ENCODE measurements at regions not wholly inside any gene's neighbourhood (a gene's known extent, or its start where the extent isn't known, plus 50 kb on each side); places are given as distances from the start of the nearest gene placed in this dataset.

GRCh38 chr7:83870515-83870914 lies 221.6 kb upstream of the SEMA3E start:
- Histone ChIP-seq H3K9ac (ENCODE audit: low read depth in 2 of 2, low read length in 2 of 2) (no peak overlapping the region), H3K27ac (no peak overlapping the region), H3K4me3 (no peak overlapping the region), H3K4me1 (no peaks in the 10 kb centered on the region), H3K27me3 (no peaks in the 10 kb centered on the region), H3K36me3 (no peaks in the 10 kb centered on the region), H3K9me3 (no peaks in the 10 kb centered on the region)
- TF ChIP-seq CTCF (IDR thresholded peaks at IDR 0.05): no peak
- DNase-seq: no peak
- intact Hi-C loops (cut with DNase I): no loop called here

- Histone ChIP-seq H3K4me1 (no peaks in the 10 kb centered on the region), H3K9me3 (no peaks in the 10 kb centered on the region), H3K9ac (ENCODE audit: low read depth in 2 of 2, low read length in 2 of 2) (no peak overlapping the region), H3K27me3 (no peaks in the 10 kb centered on the region), H3K36me3 (no peaks in the 10 kb centered on the region), H3K4me3 (no peak overlapping the region), H3K27ac (no peak overlapping the region)
- intact Hi-C loops (cut with DNase I): no loop called here
- DNase-seq: no peak
- no peak for TF ChIP-seq CTCF (IDR thresholded peaks at IDR 0.05)
Measured at GRCh38 chr7:83866582-83866981, 217.6 kb upstream of the SEMA3E start.

GRCh38 chr7:83864551-83864950 lies 215.6 kb upstream of the SEMA3E start:
- Histone ChIP-seq H3K9ac (ENCODE audit: low read depth in 2 of 2, low read length in 2 of 2) (no peak overlapping the region), H3K4me3 (no peak overlapping the region), H3K27me3 (no peaks in the 10 kb centered on the region), H3K27ac (no peak overlapping the region), H3K4me1 (no peaks in the 10 kb centered on the region), H3K36me3 (no peaks in the 10 kb centered on the region), H3K9me3 (no peaks in the 10 kb centered on the region)
- intact Hi-C loops (cut with DNase I): no loop called here
- DNase-seq: no peak
- no peak for TF ChIP-seq CTCF (IDR thresholded peaks at IDR 0.05)

- H3K27me3 ChIP-seq: no peaks in the 10 kb centered on the region
- H3K9me3 ChIP-seq: no peaks in the 10 kb centered on the region
- H3K4me3 ChIP-seq: no peak overlapping the region
- H3K9ac ChIP-seq (ENCODE audit: low read depth in 2 of 2, low read length in 2 of 2): no peak overlapping the region
- no peak overlapping the region for H3K27ac ChIP-seq
- no peaks in the 10 kb centered on the region for H3K36me3 ChIP-seq
- DNase-seq: no peak
- intact Hi-C loops (cut with DNase I): no loop called here
- no peak for TF ChIP-seq CTCF (IDR thresholded peaks at IDR 0.05)
- no peaks in the 10 kb centered on the region for H3K4me1 ChIP-seq
Measured at GRCh38 chr7:83863906-83864305, 215.0 kb upstream of the SEMA3E start.

- DNase-seq: no peak
- no peak overlapping the region for H3K27ac ChIP-seq
- no peaks in the 10 kb centered on the region for H3K9me3 ChIP-seq
- H3K4me1 ChIP-seq: no peaks in the 10 kb centered on the region
- H3K9ac ChIP-seq (ENCODE audit: low read depth in 2 of 2, low read length in 2 of 2): no peak overlapping the region
- no peaks in the 10 kb centered on the region for H3K36me3 ChIP-seq
- H3K27me3 ChIP-seq: no peaks in the 10 kb centered on the region
- TF ChIP-seq CTCF (IDR thresholded peaks at IDR 0.05): no peak
- intact Hi-C loops (cut with DNase I): no loop called here
- H3K4me3 ChIP-seq: no peak overlapping the region
Measured at GRCh38 chr7:83861876-83862275, 212.9 kb upstream of the SEMA3E start.

- H3K27me3 ChIP-seq: no peaks in the 10 kb centered on the region
- H3K9ac ChIP-seq (ENCODE audit: low read depth in 2 of 2, low read length in 2 of 2): no peak overlapping the region
- H3K36me3 ChIP-seq: no peaks in the 10 kb centered on the region
- no peaks in the 10 kb centered on the region for H3K9me3 ChIP-seq
- H3K4me3 ChIP-seq: no peak overlapping the region
- no peaks in the 10 kb centered on the region for H3K4me1 ChIP-seq
- TF ChIP-seq CTCF (IDR thresholded peaks at IDR 0.05): no peak
- intact Hi-C loops (cut with DNase I): no loop called here
- no peak overlapping the region for H3K27ac ChIP-seq
- DNase-seq: no peak
Measured at GRCh38 chr7:83859827-83860226, 210.9 kb upstream of the SEMA3E start.
